SK-N-SH (cell line): ENCODE measurements at regions not wholly inside any gene's neighbourhood (a gene's known extent, or its start where the extent isn't known, plus 50 kb on each side); places are given as distances from the start of the nearest gene placed in this dataset.

ENCODE experiments used
- CTCF ChIA-PET: fragments of 300-600, 350-600 bp; formaldehyde crosslinking; extraction: SDS; loops from one replicate; lab custom pipeline; 2021; lab: Yijun Ruan, JAX
- POLR2A ChIA-PET: fragments of 350-600 bp; sonication (Branson Sonifier 250); formaldehyde crosslinking; extraction: SDS; loops from one replicate; lab custom pipeline; 2020; ENCODE audit warnings: antibody characterized with exemption, inconsistent platforms; lab: Yijun Ruan, JAX
- DNase-seq: peaks from one replicate; pipeline ENCODE4 v3.0.0; 2012
- H2AFZ ChIP-seq: fragments of 200-600 bp; sonication (generic); 2 replicates; pipeline ENCODE4 v1.8.1; 2016; ENCODE audit warnings: antibody characterized with exemption, mild to moderate bottlenecking, low read depth
- H3F3A ChIP-seq: fragments of 200-600 bp; sonication (generic); replicated peaks from 2 replicates; pipeline ENCODE3; 2016; ENCODE audit warnings: antibody characterized with exemption, mild to moderate bottlenecking; ENCODE audit not compliant: insufficient read depth
- H3K27ac ChIP-seq, 2 experiments: fragments of 200-500 bp in 1 of 2; fragments of 200-600 bp in 1 of 2; sonication (Bioruptor generic) in 1 of 2; sonication (generic), shearing (Covaris generic) in 1 of 2; 2 replicates each; pipeline versions ENCODE4 v1.5.1 to v1.6.1; 2014 to 2016; ENCODE audit warnings: low read depth in 2 of 2, inconsistent platforms in 1 of 2, low read length in 1 of 2, mild to moderate bottlenecking in 1 of 2, mixed read lengths in 1 of 2
- H3K27me3 ChIP-seq: fragments of 200-600 bp; sonication (generic), shearing (Covaris generic); 2 replicates; pipeline ENCODE4 v1.6.1; 2016; ENCODE audit warnings: mixed run types; ENCODE audit not compliant: insufficient read depth
- H3K36me3 ChIP-seq, 2 experiments: fragments of 200-500 bp in 1 of 2; fragments of 200-600 bp in 1 of 2; sonication (Bioruptor generic) in 1 of 2; sonication (generic) in 1 of 2; replicated peaks in 1 of 2; 2 replicates each; pipeline versions ENCODE3 to v1.5.1; 2014 to 2016; ENCODE audit warnings: low read length in 1 of 2, mild to moderate bottlenecking in 1 of 2; ENCODE audit not compliant: insufficient read depth in 2 of 2, control insufficient read depth in 1 of 2
- H3K4me1 ChIP-seq, 2 experiments: fragments of 200-500 bp in 1 of 2; fragments of 200-600 bp in 1 of 2; sonication (Bioruptor generic) in 1 of 2; sonication (generic), shearing (Covaris generic) in 1 of 2; 2 replicates each; pipeline versions ENCODE4 v1.5.1 to v1.6.1; 2014 to 2016; ENCODE audit warnings: low read depth in 1 of 2, low read length in 1 of 2, mixed run types in 1 of 2; ENCODE audit not compliant: insufficient read depth in 2 of 2, control insufficient read depth in 1 of 2
- H3K4me2 ChIP-seq: fragments of 200-600 bp; sonication (generic), shearing (Covaris generic); 2 replicates; pipeline ENCODE4 v1.6.1; 2017; ENCODE audit warnings: mixed run types
- H3K4me3 ChIP-seq, 2 experiments: fragments of 200-500 bp in 1 of 2; fragments of 200-600 bp in 1 of 2; sonication (Bioruptor generic) in 1 of 2; sonication (generic), shearing (Covaris generic) in 1 of 2; 2 replicates each; pipeline versions ENCODE4 v1.5.1 to v1.8.1; 2014 to 2016; ENCODE audit warnings: low read depth in 2 of 2, inconsistent platforms in 1 of 2, low read length in 1 of 2, mild to moderate bottlenecking in 1 of 2, mixed read lengths in 1 of 2, moderate library complexity in 1 of 2
- H3K79me2 ChIP-seq: fragments of 200-600 bp; sonication (generic); 2 replicates; pipeline ENCODE4 v1.8.1; 2017; ENCODE audit warnings: mild to moderate bottlenecking; ENCODE audit not compliant: insufficient read depth
- H3K9ac ChIP-seq: fragments of 200-600 bp; sonication (generic); 2 replicates; pipeline ENCODE4 v1.6.1; 2017; ENCODE audit warnings: mixed run types
- H3K9me2 ChIP-seq: fragments of 200-600 bp; sonication (generic); 2 replicates; pipeline ENCODE4 v1.6.1; 2017; ENCODE audit warnings: mixed run types
- H3K9me3 ChIP-seq: fragments of 200-600 bp; sonication (generic); 2 replicates; pipeline ENCODE4 v1.6.1; 2017; ENCODE audit warnings: mixed run types, mild to moderate bottlenecking, moderate library complexity
- H4K20me1 ChIP-seq: fragments of 200-600 bp; sonication (generic); 2 replicates; pipeline ENCODE4 v1.6.1; 2017; ENCODE audit warnings: mild to moderate bottlenecking, mixed run types; ENCODE audit not compliant: insufficient read depth
- ELF1 ChIP-seq: IDR thresholded peaks from 2 replicates; pipeline ENCODE4 v1.4.0; 2012
- GABPA ChIP-seq: IDR thresholded peaks from 2 replicates; pipeline ENCODE4 v1.4.0; 2012; ENCODE audit warnings: low read depth, mild to moderate bottlenecking
- JUND ChIP-seq: IDR thresholded peaks from 2 replicates; pipeline ENCODE4 v1.4.0; 2012
- NRF1 ChIP-seq: IDR thresholded peaks from 2 replicates; pipeline ENCODE4 v1.6.1; 2012; ENCODE audit warnings: low read depth, mild to moderate bottlenecking, low read length
- POLR2AphosphoS5 ChIP-seq: IDR thresholded peaks from 2 replicates; pipeline ENCODE4 v1.6.1; 2012; ENCODE audit warnings: low read depth, low read length
- RAD21 ChIP-seq: IDR thresholded peaks from 2 replicates; pipeline ENCODE4 v1.6.1; 2012; ENCODE audit warnings: mild to moderate bottlenecking, low read length
- RFX5 ChIP-seq: IDR thresholded peaks from 2 replicates; pipeline ENCODE4 v1.6.1; 2012; ENCODE audit warnings: mild to moderate bottlenecking, improper control_type of control experiment, low read length
- RXRA ChIP-seq: IDR thresholded peaks from 2 replicates; pipeline ENCODE4 v1.4.0; 2012; ENCODE audit warnings: low read depth, mild to moderate bottlenecking, borderline replicate concordance
- SIN3A ChIP-seq: IDR thresholded peaks from 2 replicates; pipeline ENCODE4 v1.6.1; 2012; ENCODE audit warnings: low read depth, mild to moderate bottlenecking, low read length, moderate library complexity, borderline replicate concordance
- TAF1 ChIP-seq: IDR thresholded peaks from 2 replicates; pipeline ENCODE4 v1.6.1; 2012; ENCODE audit warnings: low read depth, mild to moderate bottlenecking, low read length, moderate library complexity, borderline replicate concordance
- WGBS: methylation state at CpG from one replicate; pipeline ENCODE4 v1.1.6; 2017; ENCODE audit warnings: low lambda C conversion rate; 5-methylcytosine and 5-hydroxymethylcytosine counted together
- TF ChIP-seq, protein P1 (sequence below): IDR thresholded peaks from 2 replicates; pipeline ENCODE4; 2012
- TF ChIP-seq, protein P2 (sequence below): fragments of 150-350 bp; IDR thresholded peaks from 2 replicates; pipeline ENCODE4 v1.6.1; 2016; ENCODE audit warnings: mild to moderate bottlenecking, low read depth, low read length
- TF ChIP-seq, protein P3 (sequence below): fragments of 200-600 bp; sonication (generic); IDR thresholded peaks from 2 replicates; pipeline ENCODE4 v1.6.1; 2017; ENCODE audit warnings: antibody characterized with exemption, mild to moderate bottlenecking, moderate library complexity

DNA sequence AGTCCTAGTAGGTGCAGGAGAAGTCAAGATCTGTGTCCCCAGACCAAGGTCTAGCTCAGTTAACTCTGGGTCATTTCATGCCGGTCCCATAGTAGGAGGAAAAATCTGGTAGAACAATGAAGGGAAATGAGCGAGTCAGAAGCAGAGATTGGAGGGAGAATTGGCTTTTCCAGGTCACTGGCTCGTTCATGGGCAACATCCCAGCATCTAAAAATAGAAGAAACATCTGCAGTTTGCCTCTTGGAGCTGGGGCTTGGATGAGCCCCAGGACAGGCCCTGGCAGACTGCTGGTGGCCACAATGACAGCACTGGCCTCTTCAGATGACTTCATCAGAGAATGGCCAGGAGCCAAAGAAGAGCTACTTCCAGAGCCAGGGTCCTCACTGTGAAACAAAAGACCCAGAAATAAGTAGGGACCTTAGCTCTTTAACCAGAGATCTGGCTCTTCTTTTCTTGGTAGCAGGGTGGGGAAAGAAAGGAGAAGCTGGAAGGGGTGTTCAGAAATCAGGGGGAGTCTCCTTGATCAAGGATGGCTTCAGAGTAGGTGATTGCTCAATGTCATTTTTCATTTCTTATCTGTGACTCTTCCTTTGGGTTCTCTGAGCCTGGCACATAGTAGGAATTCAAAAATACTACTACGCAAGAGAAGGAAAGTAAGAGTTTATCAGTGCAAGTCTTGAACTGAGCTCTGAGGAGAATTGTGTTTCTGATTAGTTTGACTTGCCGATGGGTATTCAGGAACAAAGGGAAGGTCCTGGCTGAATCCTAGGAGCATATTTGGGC, 102.6 kb downstream of the TMPRSS5 start:
- H3K4me2 ChIP-seq, result no peak overlapping the region
- no peaks in the 10 kb centered on the region for H3F3A ChIP-seq
- H3K9me2 ChIP-seq, result no peaks in the 10 kb centered on the region
- ChIA-PET CTCF (interaction anchor here (1.4 to 1.5 kb wide), 2 partner anchors 45 to 127 kb away, joined by 3 to 6 read pairs; no protein-coding TSS in a partner anchor), POLR2A (interaction anchor here (2.2 kb wide), 1 partner anchor 12 kb away, joined by 7 read pairs; no protein-coding TSS in a partner anchor)
- no peak overlapping the region for H3K4me3 ChIP-seq
- H3K9me3 ChIP-seq, result no peaks in the 10 kb centered on the region
- no peaks in the 10 kb centered on the region for H3K79me2 ChIP-seq
- no peaks in the 10 kb centered on the region for H4K20me1 ChIP-seq
- TF ChIP-seq, protein P1, sequence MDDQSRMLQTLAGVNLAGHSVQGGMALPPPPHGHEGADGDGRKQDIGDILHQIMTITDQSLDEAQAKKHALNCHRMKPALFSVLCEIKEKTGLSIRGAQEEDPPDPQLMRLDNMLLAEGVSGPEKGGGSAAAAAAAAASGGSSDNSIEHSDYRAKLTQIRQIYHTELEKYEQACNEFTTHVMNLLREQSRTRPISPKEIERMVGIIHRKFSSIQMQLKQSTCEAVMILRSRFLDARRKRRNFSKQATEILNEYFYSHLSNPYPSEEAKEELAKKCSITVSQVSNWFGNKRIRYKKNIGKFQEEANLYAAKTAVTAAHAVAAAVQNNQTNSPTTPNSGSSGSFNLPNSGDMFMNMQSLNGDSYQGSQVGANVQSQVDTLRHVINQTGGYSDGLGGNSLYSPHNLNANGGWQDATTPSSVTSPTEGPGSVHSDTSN, result no peak
- TF ChIP-seq RXRA, result no peak
- TF ChIP-seq RAD21, result no peak
- TF ChIP-seq JUND, result no peak
- no peak for TF ChIP-seq ELF1
- no peak for TF ChIP-seq GABPA
- no peak for TF ChIP-seq TAF1
- TF ChIP-seq SIN3A, result no peak
- TF ChIP-seq RFX5, result no peak
- TF ChIP-seq, protein P2, sequence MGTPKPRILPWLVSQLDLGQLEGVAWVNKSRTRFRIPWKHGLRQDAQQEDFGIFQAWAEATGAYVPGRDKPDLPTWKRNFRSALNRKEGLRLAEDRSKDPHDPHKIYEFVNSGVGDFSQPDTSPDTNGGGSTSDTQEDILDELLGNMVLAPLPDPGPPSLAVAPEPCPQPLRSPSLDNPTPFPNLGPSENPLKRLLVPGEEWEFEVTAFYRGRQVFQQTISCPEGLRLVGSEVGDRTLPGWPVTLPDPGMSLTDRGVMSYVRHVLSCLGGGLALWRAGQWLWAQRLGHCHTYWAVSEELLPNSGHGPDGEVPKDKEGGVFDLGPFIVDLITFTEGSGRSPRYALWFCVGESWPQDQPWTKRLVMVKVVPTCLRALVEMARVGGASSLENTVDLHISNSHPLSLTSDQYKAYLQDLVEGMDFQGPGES, result no peak
- TF ChIP-seq NRF1, result no peak
- no peak for TF ChIP-seq POLR2AphosphoS5
- TF ChIP-seq, protein P3, sequence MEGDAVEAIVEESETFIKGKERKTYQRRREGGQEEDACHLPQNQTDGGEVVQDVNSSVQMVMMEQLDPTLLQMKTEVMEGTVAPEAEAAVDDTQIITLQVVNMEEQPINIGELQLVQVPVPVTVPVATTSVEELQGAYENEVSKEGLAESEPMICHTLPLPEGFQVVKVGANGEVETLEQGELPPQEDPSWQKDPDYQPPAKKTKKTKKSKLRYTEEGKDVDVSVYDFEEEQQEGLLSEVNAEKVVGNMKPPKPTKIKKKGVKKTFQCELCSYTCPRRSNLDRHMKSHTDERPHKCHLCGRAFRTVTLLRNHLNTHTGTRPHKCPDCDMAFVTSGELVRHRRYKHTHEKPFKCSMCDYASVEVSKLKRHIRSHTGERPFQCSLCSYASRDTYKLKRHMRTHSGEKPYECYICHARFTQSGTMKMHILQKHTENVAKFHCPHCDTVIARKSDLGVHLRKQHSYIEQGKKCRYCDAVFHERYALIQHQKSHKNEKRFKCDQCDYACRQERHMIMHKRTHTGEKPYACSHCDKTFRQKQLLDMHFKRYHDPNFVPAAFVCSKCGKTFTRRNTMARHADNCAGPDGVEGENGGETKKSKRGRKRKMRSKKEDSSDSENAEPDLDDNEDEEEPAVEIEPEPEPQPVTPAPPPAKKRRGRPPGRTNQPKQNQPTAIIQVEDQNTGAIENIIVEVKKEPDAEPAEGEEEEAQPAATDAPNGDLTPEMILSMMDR, result no peak
- H3K9ac ChIP-seq, result no peak overlapping the region
- 41% methylated on average over 5 of the region's 5 CpGs for WGBS
- no peaks in the 10 kb centered on the region for H3K27me3 ChIP-seq
- H2AFZ ChIP-seq, result no peak overlapping the region
- H3K27ac ChIP-seq, result peak overlapping the region in 1 of 2 experiments; percentile 53; a peak in 1 of 4 replicates
- no peak for DNase-seq
- H3K36me3 ChIP-seq, result no peaks in the 10 kb centered on the region
- peaks cover 0 to 8% of the 10 kb centered on the region in 2 experiments; a peak in 2 of 4 replicates for H3K4me1 ChIP-seq
